ENCODE measurements at regions not wholly inside any gene's neighbourhood (a gene's known extent, or its start where the extent isn't known, plus 50 kb on each side); places are given as distances from the start of the nearest gene placed in this dataset.

- peaks cover 9% of the 10 kb centered on the region for H3K4me1 ChIP-seq (ENCODE audit: insufficient read depth, poor library complexity, severe bottlenecking)
- H3K27me3 ChIP-seq (ENCODE audit: insufficient read depth, poor library complexity, severe bottlenecking): no peaks in the 10 kb centered on the region
- no peaks in the 10 kb centered on the region for H3K36me3 ChIP-seq (ENCODE audit: low read depth)
- no peak overlapping the region for H3K27ac ChIP-seq (ENCODE audit: poor library complexity, severe bottlenecking)
- no peak overlapping the region for H3K4me3 ChIP-seq (ENCODE audit: severe bottlenecking)
- peaks cover 6% of the 10 kb centered on the region for H3K9me3 ChIP-seq (ENCODE audit: severe bottlenecking)
- ATAC-seq (ENCODE audit: low read depth) (no peak), DNase-seq (ENCODE audit: low spot score) (no peak)
- no peak for TF ChIP-seq CTCF (IDR thresholded peaks at IDR 0.05; ENCODE audit: poor library complexity, severe bottlenecking)
Observed at GRCh38 chr15:81914333-81914732, 131.5 kb downstream of the MEX3B start.

GRCh38 chr15:81911022-81911971 lies 134.5 kb downstream of the MEX3B start:
- no peak for TF ChIP-seq CTCF (IDR thresholded peaks at IDR 0.05; ENCODE audit: poor library complexity, severe bottlenecking)
- Histone ChIP-seq H3K36me3 (ENCODE audit: low read depth) (no peaks in the 10 kb centered on the region), H3K4me1 (ENCODE audit: insufficient read depth, poor library complexity, severe bottlenecking) (peaks cover 11% of the 10 kb centered on the region), H3K4me3 (ENCODE audit: severe bottlenecking) (no peak overlapping the region), H3K27me3 (ENCODE audit: insufficient read depth, poor library complexity, severe bottlenecking) (no peaks in the 10 kb centered on the region), H3K27ac (ENCODE audit: poor library complexity, severe bottlenecking) (no peak overlapping the region), H3K9me3 (ENCODE audit: severe bottlenecking) (no peaks in the 10 kb centered on the region)
- no peak for DNase-seq (ENCODE audit: low spot score)
- no peak for ATAC-seq (ENCODE audit: low read depth)

- ATAC-seq (ENCODE audit: low read depth) (no peak), DNase-seq (ENCODE audit: low spot score) (no peak)
- Histone ChIP-seq H3K4me1 (ENCODE audit: insufficient read depth, poor library complexity, severe bottlenecking) (peaks cover 11% of the 10 kb centered on the region), H3K36me3 (ENCODE audit: low read depth) (no peaks in the 10 kb centered on the region), H3K27me3 (ENCODE audit: insufficient read depth, poor library complexity, severe bottlenecking) (no peaks in the 10 kb centered on the region), H3K4me3 (ENCODE audit: severe bottlenecking) (no peak overlapping the region), H3K9me3 (ENCODE audit: severe bottlenecking) (no peaks in the 10 kb centered on the region), H3K27ac (ENCODE audit: poor library complexity, severe bottlenecking) (no peak overlapping the region)
- no peak for TF ChIP-seq CTCF (IDR thresholded peaks at IDR 0.05; ENCODE audit: poor library complexity, severe bottlenecking)
Observed at GRCh38 chr15:81910355-81911021, 135.3 kb downstream of the MEX3B start.

- DNase-seq (ENCODE audit: low spot score): no peak
- H3K27ac ChIP-seq (ENCODE audit: poor library complexity, severe bottlenecking): no peak overlapping the region
- ATAC-seq (ENCODE audit: low read depth): no peak
Observed at GRCh38 chr15:81909011-81909358, 136.8 kb downstream of the MEX3B start.

More at GRCh38 chr15:81909011-81909358, 136.8 kb downstream of the MEX3B start:
- no peaks in the 10 kb centered on the region for H3K36me3 ChIP-seq (ENCODE audit: low read depth)
- H3K4me1 ChIP-seq (ENCODE audit: insufficient read depth, poor library complexity, severe bottlenecking): peaks cover 11% of the 10 kb centered on the region
- no peaks in the 10 kb centered on the region for H3K9me3 ChIP-seq (ENCODE audit: severe bottlenecking)
- no peak for TF ChIP-seq CTCF (IDR thresholded peaks at IDR 0.05; ENCODE audit: poor library complexity, severe bottlenecking)
- no peaks in the 10 kb centered on the region for H3K27me3 ChIP-seq (ENCODE audit: insufficient read depth, poor library complexity, severe bottlenecking)
- H3K4me3 ChIP-seq (ENCODE audit: severe bottlenecking): no peak overlapping the region

All from RWPE2 (cell line).